LNCaP clone FGC (cell line): ENCODE measurements at regions not wholly inside any gene's neighbourhood (a gene's known extent, or its start where the extent isn't known, plus 50 kb on each side); places are given as distances from the start of the nearest gene placed in this dataset.

ENCODE experiments used
- DNase-seq: peaks from one replicate; pipeline ENCODE4 v3.0.0-alpha.2; 2011; ENCODE audit warnings: low read depth
- H3K4me3 ChIP-seq: 2 replicates; pipeline ENCODE4 v1.5.1; 2011; ENCODE audit warnings: mild to moderate bottlenecking, low read depth, low read length, control low read depth
- CTCF ChIP-seq: IDR thresholded peaks from 2 replicates; pipeline ENCODE4 v1.5.1; 2012; ENCODE audit warnings: mild to moderate bottlenecking; ENCODE audit not compliant: control insufficient read depth, insufficient read depth; ENCODE audit errors: extremely low read depth

DNA sequence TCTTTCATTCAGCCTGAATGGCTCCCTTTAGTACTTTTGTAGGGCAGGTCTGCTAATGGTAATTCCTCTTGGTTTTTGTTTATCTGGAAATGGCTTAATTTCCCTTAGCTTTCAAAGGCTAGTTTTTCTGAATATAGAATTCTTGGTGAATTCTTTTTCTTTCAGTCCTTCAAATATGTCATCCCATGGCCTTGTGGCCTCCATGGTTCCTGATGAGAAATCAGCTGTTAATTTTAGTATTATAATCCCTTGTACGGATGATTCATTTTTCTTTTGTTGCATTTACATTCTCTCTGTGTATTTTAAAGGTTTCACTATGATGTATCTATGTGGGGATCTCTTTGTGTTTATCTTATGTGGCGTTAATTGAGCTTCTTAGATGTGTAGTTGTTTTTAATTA lies 179.6 kb upstream of the ARG1 start:
- TF ChIP-seq CTCF = no peak
- H3K4me3 ChIP-seq = no peak overlapping the region
- DNase-seq = no peak

GRCh38 chr6:131394768-131395432 lies 178.1 kb upstream of the ARG1 start:
- no peak for DNase-seq
- no peak for TF ChIP-seq CTCF
- no peak overlapping the region for H3K4me3 ChIP-seq

- TF ChIP-seq CTCF = no peak
- no peak overlapping the region for H3K4me3 ChIP-seq
- DNase-seq = no peak
Measured at GRCh38 chr6:131398176-131398575, 174.8 kb upstream of the ARG1 start.

GRCh38 chr6:131399433-131399832 lies 173.6 kb upstream of the ARG1 start:
- no peak overlapping the region for H3K4me3 ChIP-seq
- DNase-seq = no peak
- no peak for TF ChIP-seq CTCF

GRCh38 chr6:131400054-131400778 lies 172.8 kb upstream of the ARG1 start:
- TF ChIP-seq CTCF = no peak
- H3K4me3 ChIP-seq = no peak overlapping the region
- no peak for DNase-seq

GRCh38 chr6:131400779-131401496 lies 172.1 kb upstream of the ARG1 start:
- TF ChIP-seq CTCF = no peak
- H3K4me3 ChIP-seq = no peak overlapping the region
- DNase-seq = no peak
